IMR-90 (cell line): ENCODE measurements at regions not wholly inside any gene's neighbourhood (a gene's known extent, or its start where the extent isn't known, plus 50 kb on each side); places are given as distances from the start of the nearest gene placed in this dataset.
A peak's percentile ranks its signal among the peaks of the same experiment; 100 is the strongest.

Experiments
- ATAC-seq: fragments of 200-7000 bp; cut with Tn5 transposase; 2 replicates; pipeline ENCODE4 v1.9.1; 2020; ENCODE audit warnings: low read depth, mild to moderate bottlenecking, moderate library complexity
- BruUV-seq: library from RNA; stranded (reverse); fragments of 400-500 nt; replicated peaks from 2 replicates; lab custom pipeline; 2021; lab: Mats Ljungman, UMichigan
- CTCF ChIA-PET: fragments of 300-600 bp; formaldehyde crosslinking; extraction: SDS; loops from one replicate; lab custom pipeline; 2021; ENCODE audit warnings: antibody characterized with exemption; lab: Yijun Ruan, JAX
- POLR2A ChIA-PET: fragments of 300-600 bp; sonication (Branson Sonifier 250); formaldehyde crosslinking; loops from one replicate; lab custom pipeline; 2022; ENCODE audit warnings: antibody characterized with exemption; ENCODE audit not compliant: unreplicated experiment; lab: Charles Lee
- DNase-seq: peaks from one replicate; pipeline ENCODE4 v3.0.0; 2013
- H2AFZ ChIP-seq: replicated peaks from 2 replicates; pipeline ENCODE3; 2013; ENCODE audit warnings: low read length, mild to moderate bottlenecking; ENCODE audit not compliant: poor library complexity
- H2AK5ac ChIP-seq: 2 replicates; pipeline ENCODE4 v1.6.1; 2013; ENCODE audit warnings: low read depth, low read length, inconsistent platforms
- H2AK9ac ChIP-seq: replicated peaks from 2 replicates; pipeline ENCODE3; 2013; ENCODE audit warnings: mild to moderate bottlenecking, low read depth, low read length, moderate library complexity; ENCODE audit not compliant: poor library complexity
- H2BK120ac ChIP-seq: 2 replicates; pipeline ENCODE4 v1.6.1; 2013; ENCODE audit warnings: low read depth, low read length, inconsistent platforms
- H2BK15ac ChIP-seq: 3 replicates; pipeline ENCODE4 v1.6.1; 2013; ENCODE audit warnings: low read depth, low read length, inconsistent platforms
- H2BK20ac ChIP-seq: 2 replicates; pipeline ENCODE4 v1.6.1; 2013; ENCODE audit warnings: low read depth, mild to moderate bottlenecking, inconsistent platforms, low read length, moderate library complexity
- H2BK5ac ChIP-seq: 2 replicates; pipeline ENCODE4 v1.6.1; 2013; ENCODE audit warnings: mild to moderate bottlenecking, low read depth, low read length, inconsistent platforms; ENCODE audit not compliant: poor library complexity, severe bottlenecking
- H3K14ac ChIP-seq: replicated peaks from 2 replicates; pipeline ENCODE4 v1.6.1; 2013; ENCODE audit warnings: low read depth, low read length, inconsistent platforms
- H3K18ac ChIP-seq: 2 replicates; pipeline ENCODE4 v1.6.1; 2013; ENCODE audit warnings: low read depth, low read length, control low read depth
- H3K23ac ChIP-seq: 2 replicates; pipeline ENCODE4 v1.6.1; 2013; ENCODE audit warnings: low read depth, low read length, inconsistent platforms
- H3K27ac ChIP-seq: 2 replicates; pipeline ENCODE4 v1.5.1; 2013; ENCODE audit warnings: mild to moderate bottlenecking, control low read depth, low read length; ENCODE audit not compliant: insufficient read depth
- H3K27me3 ChIP-seq: 2 replicates; pipeline ENCODE4 v1.6.1; 2013; ENCODE audit warnings: low read length; ENCODE audit not compliant: control insufficient read depth, insufficient read depth
- H3K36me3 ChIP-seq: 2 replicates; pipeline ENCODE4 v1.6.1; 2013; ENCODE audit warnings: low read length, mixed read lengths; ENCODE audit not compliant: control insufficient read depth, insufficient read depth
- H3K4ac ChIP-seq: 2 replicates; pipeline ENCODE4 v1.6.1; 2013; ENCODE audit warnings: low read depth, low read length, inconsistent platforms
- H3K4me1 ChIP-seq: 2 replicates; pipeline ENCODE4 v1.6.1; 2013; ENCODE audit warnings: low read length, mixed read lengths; ENCODE audit not compliant: control insufficient read depth, insufficient read depth
- H3K4me2 ChIP-seq: 2 replicates; pipeline ENCODE4 v1.6.1; 2013; ENCODE audit warnings: low read depth, mild to moderate bottlenecking, control low read depth, low read length, moderate library complexity
- H3K4me3 ChIP-seq: 2 replicates; pipeline ENCODE4 v1.5.1; 2013; ENCODE audit warnings: low read depth, mild to moderate bottlenecking, control low read depth, low read length, moderate library complexity; ENCODE audit not compliant: insufficient read depth
- H3K56ac ChIP-seq: 2 replicates; pipeline ENCODE4 v1.6.1; 2013; ENCODE audit warnings: low read length, inconsistent platforms; ENCODE audit not compliant: insufficient read depth; ENCODE audit errors: extremely low read depth
- H3K79me1 ChIP-seq, 2 experiments: 2 replicates each; pipeline ENCODE4 v1.6.1; 2013; ENCODE audit warnings: low read length in 2 of 2, inconsistent platforms in 1 of 2, low read depth in 1 of 2
- H3K9ac ChIP-seq: 2 replicates; pipeline ENCODE4 v1.6.1; 2013; ENCODE audit warnings: low read depth, low read length, control low read depth
- H3K9me1 ChIP-seq: 2 replicates; pipeline ENCODE4 v1.6.1; 2013; ENCODE audit warnings: low read length, inconsistent platforms; ENCODE audit not compliant: insufficient read depth
- H3K9me3 ChIP-seq: 2 replicates; pipeline ENCODE4 v1.6.1; 2013; ENCODE audit warnings: low read length; ENCODE audit not compliant: control insufficient read depth, insufficient read depth
- H4K20me1 ChIP-seq: 2 replicates; pipeline ENCODE4 v1.6.1; 2013; ENCODE audit warnings: low read length, inconsistent platforms; ENCODE audit not compliant: insufficient read depth
- H4K5ac ChIP-seq: 2 replicates; pipeline ENCODE4 v1.6.1; 2013; ENCODE audit warnings: mild to moderate bottlenecking, low read depth, low read length, control low read depth
- H4K8ac ChIP-seq, 2 experiments: 2 replicates each; pipeline ENCODE4 v1.6.1; 2013; ENCODE audit warnings: low read depth in 2 of 2, low read length in 2 of 2, control low read depth in 1 of 2, inconsistent platforms in 1 of 2
- H4K91ac ChIP-seq: 2 replicates; pipeline ENCODE4 v1.6.1; 2013; ENCODE audit warnings: low read depth, low read length, inconsistent platforms; ENCODE audit not compliant: insufficient read depth
- CEBPB ChIP-seq: IDR thresholded peaks from 2 replicates; pipeline ENCODE4 v1.6.1; 2012; ENCODE audit warnings: low read depth, low read length, improper control_type of control experiment
- RFX5 ChIP-seq: IDR thresholded peaks from 2 replicates; pipeline ENCODE4 v1.8.0; 2012; ENCODE audit warnings: low read depth, mild to moderate bottlenecking, low read length, moderate library complexity
- WGBS, 2 experiments: methylation state at CpG; one replicate each; pipeline versions ENCODE4 v1.1.5 to v1.1.7; 2013; ENCODE audit warnings: missing lambda C conversion rate in 2 of 2; ENCODE audit not compliant: insufficient read length in 1 of 2; ENCODE audit errors: extremely low coverage in 2 of 2; 5-methylcytosine and 5-hydroxymethylcytosine counted together
- dilution Hi-C: fragments of 300-500 bp; cut with HindIII; formaldehyde crosslinking; loops from one replicate; pipeline ENCODE4 v1.14.3; 2018; ENCODE audit warnings: low sequenced_read_pairs; ENCODE audit not compliant: unreplicated experiment
- in situ Hi-C: fragments of 300-500 bp; cut with MboI; formaldehyde crosslinking; loops from 3 replicates; pipeline ENCODE4 v1.14.3; 2019; ENCODE audit warnings: low sequenced_read_pairs, inconsistent platforms, mixed read lengths
- intact Hi-C: fragments of 100-400 bp; cut with micrococcal nuclease; formaldehyde crosslinking; loops from 2 replicates; pipeline ENCODE4 v1.10.0; 2022

DNA sequence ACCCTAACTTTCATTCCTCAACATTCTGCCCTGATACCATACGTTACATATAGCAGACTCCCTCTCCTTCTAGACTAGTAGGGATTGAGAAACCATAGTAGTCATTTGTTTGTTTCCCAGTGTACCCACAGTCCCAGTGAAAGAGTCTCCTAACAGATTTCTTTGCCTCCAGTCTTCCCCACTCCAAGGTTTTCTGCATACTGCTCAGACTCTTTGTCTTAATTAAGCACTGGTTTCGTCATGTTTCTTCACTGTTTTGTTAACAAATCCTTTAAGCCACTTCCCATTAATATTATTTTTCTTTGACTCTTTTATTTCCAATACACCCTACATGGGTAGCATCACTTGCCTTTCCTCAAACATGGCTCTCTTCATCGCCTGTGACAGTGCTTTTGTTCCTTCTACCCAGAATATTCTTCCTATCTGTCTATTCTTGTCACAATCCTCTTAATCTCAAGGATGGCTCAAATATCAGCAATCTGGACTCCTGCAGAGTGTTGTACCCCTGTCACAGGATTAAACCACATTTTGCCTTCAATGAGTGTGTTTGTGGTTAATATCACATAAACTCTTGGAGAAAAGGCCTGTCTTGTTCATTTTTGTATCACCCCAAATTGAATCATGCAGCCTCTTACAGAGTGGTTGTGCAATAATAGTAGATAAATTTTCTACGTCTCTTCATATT, 92.7 kb upstream of the KLF12 start:
- H3K4me2 ChIP-seq, result no peak overlapping the region; the same call in 1 of the 2 replicates
- no peaks in the 10 kb centered on the region; the same call in 1 of the 2 replicates for H3K4me1 ChIP-seq
- ChIA-PET CTCF (no interaction called here), POLR2A (no interaction called here)
- no peak overlapping the region for H2AFZ ChIP-seq
- 77% methylated on average over 2 of the region's 4 CpGs; no CpG with 5 or more reads in 1 of the 2 experiments for WGBS, 2 experiments
- H3K9ac ChIP-seq, result no peak overlapping the region
- no peak overlapping the region for H3K27ac ChIP-seq
- no peak overlapping the region for H3K23ac ChIP-seq
- H4K8ac ChIP-seq, result peak overlapping the region in 1 of 2 experiments; percentile 17; a peak in 1 of 4 replicates
- BruUV-seq, result no TSS peak
- in situ Hi-C loops (no loop called here), intact Hi-C loops (no loop called here), dilution Hi-C loops (no loop called here)
- no peak overlapping the region for H2AK9ac ChIP-seq
- no peak overlapping the region for H3K4me3 ChIP-seq
- peak; percentile 95 for TF ChIP-seq CEBPB
- TF ChIP-seq RFX5, result no peak
- peak overlapping the region; percentile 46 for H2BK5ac ChIP-seq
- no peak overlapping the region; the same call in 2 of the 3 replicates for H2BK15ac ChIP-seq
- H2AK5ac ChIP-seq, result no peak overlapping the region
- no peaks in the 10 kb centered on the region for H4K20me1 ChIP-seq
- H3K4ac ChIP-seq, result no peak overlapping the region; the same call in 1 of the 2 replicates
- H3K79me1 ChIP-seq, result no peaks in the 10 kb centered on the region
- no peak overlapping the region for H4K91ac ChIP-seq
- peak overlapping the region; percentile 83; the same call in 1 of the 2 replicates for H3K18ac ChIP-seq
- H3K56ac ChIP-seq, result no peak overlapping the region
- peaks cover 2% of the 10 kb centered on the region for H3K9me3 ChIP-seq
- peak overlapping the region; percentile 11; the same call in 1 of the 2 replicates for H2BK20ac ChIP-seq
- H3K27me3 ChIP-seq, result no peaks in the 10 kb centered on the region
- no peaks in the 10 kb centered on the region for H3K36me3 ChIP-seq
- peak overlapping the region; percentile 15; the same call in 1 of the 2 replicates for H4K5ac ChIP-seq
- no peaks in the 10 kb centered on the region for H3K9me1 ChIP-seq
- H2BK120ac ChIP-seq, result peak overlapping the region; percentile 7; the same call in 1 of the 2 replicates
- peak overlapping the region; percentile 34; the same call in 1 of the 2 replicates for H3K14ac ChIP-seq
- ATAC-seq (peak; percentile 69), DNase-seq (peak; percentile 75)
